ENCODE measurements at regions not wholly inside any gene's neighbourhood (a gene's known extent, or its start where the extent isn't known, plus 50 kb on each side); places are given as distances from the start of the nearest gene placed in this dataset.

- H3K36me3 ChIP-seq (ENCODE audit: control insufficient read depth, insufficient read depth, low read length) = no peaks in the 10 kb centered on the region
- no peak for TF ChIP-seq CTCF (IDR thresholded peaks at IDR 0.05; ENCODE audit: insufficient read depth, low read length, severe bottlenecking)
- DNase-seq (ENCODE audit: low read depth) (no peak), FAIRE-seq (no peak)
- no peaks in the 10 kb centered on the region for H3K27me3 ChIP-seq (ENCODE audit: control insufficient read depth, insufficient read depth, low read length)
- H3K4me3 ChIP-seq (ENCODE audit: low read depth, low read length) = no peak overlapping the region
Observed at GRCh38 chr2:57397550-57398360, 648.9 kb upstream of the VRK2 start.

DNA sequence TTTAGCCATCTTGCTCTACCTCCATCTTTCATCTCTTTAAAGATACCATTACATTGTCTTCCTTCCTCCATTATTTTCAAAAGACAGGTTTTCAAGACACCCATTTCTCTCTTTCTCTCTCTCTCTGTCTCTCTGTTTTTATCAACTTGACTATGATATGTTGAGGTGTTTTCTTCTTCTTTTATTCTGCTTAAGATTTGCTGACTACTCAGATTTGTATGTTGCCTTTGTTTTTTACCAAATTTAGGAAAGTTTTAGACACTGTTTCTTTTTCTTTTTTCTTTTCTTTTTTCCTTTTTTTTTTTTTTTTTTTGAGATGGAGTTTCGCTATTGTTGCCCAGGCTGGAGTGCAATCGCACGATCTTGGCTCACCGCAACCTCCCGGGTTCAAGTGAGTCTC, 647.5 kb upstream of the VRK2 start:
- FAIRE-seq = no peak
- H3K27me3 ChIP-seq (ENCODE audit: control insufficient read depth, insufficient read depth, low read length) = no peaks in the 10 kb centered on the region
- H3K36me3 ChIP-seq (ENCODE audit: control insufficient read depth, insufficient read depth, low read length) = no peaks in the 10 kb centered on the region

GRCh38 chr2:57402096-57402495, 644.5 kb upstream of the VRK2 start:
- FAIRE-seq (no peak), DNase-seq (ENCODE audit: low read depth) (no peak)
- Histone ChIP-seq H3K4me3 (ENCODE audit: low read depth, low read length) (no peak overlapping the region), H3K27me3 (ENCODE audit: control insufficient read depth, insufficient read depth, low read length) (no peaks in the 10 kb centered on the region), H3K36me3 (ENCODE audit: control insufficient read depth, insufficient read depth, low read length) (no peaks in the 10 kb centered on the region)
- no peak for TF ChIP-seq CTCF (IDR thresholded peaks at IDR 0.05; ENCODE audit: insufficient read depth, low read length, severe bottlenecking)

More for the DNA sequence above, 647.5 kb upstream of the VRK2 start:
- no peak overlapping the region for H3K4me3 ChIP-seq (ENCODE audit: low read depth, low read length)
- DNase-seq (ENCODE audit: low read depth) = no peak
- TF ChIP-seq CTCF (IDR thresholded peaks at IDR 0.05; ENCODE audit: insufficient read depth, low read length, severe bottlenecking) = no peak

DNA sequence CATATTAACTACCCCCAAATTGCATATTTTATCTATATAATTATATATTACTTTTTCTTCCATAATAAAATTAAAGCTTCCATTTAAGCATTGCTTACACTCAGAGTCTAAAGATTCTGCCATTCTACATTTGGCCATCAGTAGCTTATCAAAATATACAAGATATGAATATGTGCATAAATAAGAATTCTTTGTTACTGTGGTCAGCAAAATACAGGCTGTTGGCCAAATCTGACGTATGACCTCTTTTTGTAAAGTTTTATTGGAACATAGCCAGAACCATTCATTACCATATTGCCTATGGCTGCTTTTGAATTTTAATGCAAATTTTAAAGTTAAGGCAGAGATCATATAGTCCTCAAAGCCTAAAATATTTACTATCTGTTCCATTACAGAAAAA, 643.9 kb upstream of the VRK2 start:
- no peak overlapping the region for H3K4me3 ChIP-seq (ENCODE audit: low read depth, low read length)
- no peaks in the 10 kb centered on the region for H3K36me3 ChIP-seq (ENCODE audit: control insufficient read depth, insufficient read depth, low read length)
- no peaks in the 10 kb centered on the region for H3K27me3 ChIP-seq (ENCODE audit: control insufficient read depth, insufficient read depth, low read length)
- FAIRE-seq = no peak
- DNase-seq (ENCODE audit: low read depth) = no peak
- TF ChIP-seq CTCF (IDR thresholded peaks at IDR 0.05; ENCODE audit: insufficient read depth, low read length, severe bottlenecking) = no peak

DNA sequence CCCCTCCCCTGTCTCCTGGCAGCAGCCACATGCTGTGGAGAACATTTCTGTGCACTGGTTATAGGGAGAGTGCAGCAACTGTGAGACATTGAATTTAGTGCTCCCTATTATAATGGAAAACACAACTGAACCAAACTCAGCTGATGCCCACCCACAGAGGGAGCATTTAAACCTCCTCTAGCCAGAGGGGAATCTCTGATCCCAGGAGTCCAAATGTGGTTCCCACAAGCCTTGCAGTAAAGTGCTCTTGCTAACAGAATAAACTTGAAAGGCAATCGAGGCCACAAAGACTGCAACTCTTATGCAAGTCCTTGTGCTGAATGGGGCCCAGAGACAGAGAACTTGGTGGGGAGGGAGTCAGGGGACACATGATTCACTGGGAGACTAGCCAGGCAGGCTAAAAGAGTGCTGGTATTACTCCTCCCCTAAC, 638.8 kb upstream of the VRK2 start:
- FAIRE-seq = no peak
- H3K36me3 ChIP-seq (ENCODE audit: control insufficient read depth, insufficient read depth, low read length) = no peaks in the 10 kb centered on the region
- TF ChIP-seq CTCF (IDR thresholded peaks at IDR 0.05; ENCODE audit: insufficient read depth, low read length, severe bottlenecking) = no peak
- H3K27me3 ChIP-seq (ENCODE audit: control insufficient read depth, insufficient read depth, low read length) = no peaks in the 10 kb centered on the region
- DNase-seq (ENCODE audit: low read depth) = no peak
- no peak overlapping the region for H3K4me3 ChIP-seq (ENCODE audit: low read depth, low read length)

GRCh38 chr2:57408587-57408986, 638.0 kb upstream of the VRK2 start:
- no peak for TF ChIP-seq CTCF (IDR thresholded peaks at IDR 0.05; ENCODE audit: insufficient read depth, low read length, severe bottlenecking)
- H3K27me3 ChIP-seq (ENCODE audit: control insufficient read depth, insufficient read depth, low read length) = no peaks in the 10 kb centered on the region
- H3K4me3 ChIP-seq (ENCODE audit: low read depth, low read length) = no peak overlapping the region
- no peaks in the 10 kb centered on the region for H3K36me3 ChIP-seq (ENCODE audit: control insufficient read depth, insufficient read depth, low read length)
- DNase-seq (ENCODE audit: low read depth) = no peak
- FAIRE-seq = no peak
